ENCODE measurements at regions not wholly inside any gene's neighbourhood (a gene's known extent, or its start where the extent isn't known, plus 50 kb on each side); places are given as distances from the start of the nearest gene placed in this dataset.

DNA sequence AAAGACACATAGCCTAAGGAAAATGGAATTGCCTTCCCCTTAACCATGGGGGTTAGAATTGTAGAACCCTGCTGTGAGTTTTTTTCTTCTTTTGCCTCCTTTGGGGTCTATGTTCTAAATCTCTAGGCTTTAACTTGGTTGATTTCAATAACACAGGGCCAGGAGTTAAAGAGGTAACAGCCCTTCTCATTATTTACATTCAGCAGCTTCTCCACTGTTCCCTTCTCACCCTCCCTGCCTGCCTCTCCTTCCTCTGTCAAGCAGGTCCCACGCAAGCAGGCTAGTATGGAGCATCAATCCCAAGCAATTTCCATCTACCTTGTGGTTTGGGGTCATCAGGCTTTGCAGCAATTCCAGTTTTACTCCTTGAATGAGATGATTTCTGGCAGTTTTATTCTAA is 236.1 kb upstream of the G2E3 start:
- Histone ChIP-seq H3K4me1 (ENCODE audit: control insufficient read depth, insufficient read depth, low read length) (no peaks in the 10 kb centered on the region), H3K4me3 (ENCODE audit: low read length) (no peak overlapping the region), H3K4me2 (ENCODE audit: low read length) (no peak overlapping the region), H3K9ac (ENCODE audit: low read depth, low read length) (no peak overlapping the region), H3K27me3 (ENCODE audit: control insufficient read depth, insufficient read depth, low read length) (peaks cover 20% of the 10 kb centered on the region), H3K9me3 (replicated peaks; ENCODE audit: low read length) (no peaks in the 10 kb centered on the region), H3K36me3 (ENCODE audit: insufficient read depth, low read length) (no peaks in the 10 kb centered on the region)

DNA sequence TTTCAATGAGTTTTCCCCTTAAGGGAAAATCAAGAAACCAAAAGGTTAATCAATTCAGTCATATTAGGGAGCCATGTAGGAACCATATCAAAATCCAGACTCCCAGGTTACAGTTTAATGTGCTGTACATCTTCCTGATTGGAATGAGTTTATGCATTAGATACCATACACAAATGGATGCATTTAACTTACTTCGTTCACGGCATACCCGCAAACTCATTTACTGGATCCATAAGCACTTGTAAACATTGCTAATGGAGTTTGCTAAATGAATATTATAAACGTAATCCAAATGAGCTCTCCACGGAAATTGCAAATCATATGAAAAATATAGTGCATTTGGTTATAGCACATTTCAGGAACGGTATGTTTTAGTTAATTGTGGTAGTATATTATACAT is 228.9 kb upstream of the G2E3 start:
- Histone ChIP-seq H3K4me2 (ENCODE audit: low read length) (no peak overlapping the region), H3K4me3 (ENCODE audit: low read length) (no peak overlapping the region), H3K9ac (ENCODE audit: low read depth, low read length) (no peak overlapping the region), H3K9me3 (replicated peaks; ENCODE audit: low read length) (no peaks in the 10 kb centered on the region), H3K27me3 (ENCODE audit: control insufficient read depth, insufficient read depth, low read length) (no peaks in the 10 kb centered on the region), H3K36me3 (ENCODE audit: insufficient read depth, low read length) (no peaks in the 10 kb centered on the region), H3K4me1 (ENCODE audit: control insufficient read depth, insufficient read depth, low read length) (no peaks in the 10 kb centered on the region)

DNA sequence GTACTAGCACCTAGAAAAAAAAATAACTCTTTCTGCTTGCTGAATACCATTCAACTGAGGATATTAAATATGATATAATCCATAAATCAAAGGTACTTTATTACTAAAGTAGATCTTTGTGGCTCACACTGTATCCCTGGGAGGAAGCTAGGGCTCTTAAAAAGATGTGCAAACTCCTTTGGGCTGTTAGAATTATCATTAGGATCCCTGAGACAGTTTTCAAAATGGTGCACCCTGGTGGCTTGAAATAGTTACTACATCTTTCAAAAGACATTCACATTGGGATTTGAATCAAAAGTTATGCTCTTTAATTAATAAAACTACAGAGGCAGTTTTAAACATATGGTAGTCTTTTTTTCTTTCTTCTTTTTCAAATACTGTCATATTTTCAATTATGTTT is 228.5 kb upstream of the G2E3 start:
- Histone ChIP-seq H3K9ac (ENCODE audit: low read depth, low read length) (no peak overlapping the region), H3K27me3 (ENCODE audit: control insufficient read depth, insufficient read depth, low read length) (no peaks in the 10 kb centered on the region), H3K36me3 (ENCODE audit: insufficient read depth, low read length) (no peaks in the 10 kb centered on the region), H3K4me1 (ENCODE audit: control insufficient read depth, insufficient read depth, low read length) (no peaks in the 10 kb centered on the region), H3K4me2 (ENCODE audit: low read length) (no peak overlapping the region), H3K4me3 (ENCODE audit: low read length) (no peak overlapping the region), H3K9me3 (replicated peaks; ENCODE audit: low read length) (no peaks in the 10 kb centered on the region)

DNA sequence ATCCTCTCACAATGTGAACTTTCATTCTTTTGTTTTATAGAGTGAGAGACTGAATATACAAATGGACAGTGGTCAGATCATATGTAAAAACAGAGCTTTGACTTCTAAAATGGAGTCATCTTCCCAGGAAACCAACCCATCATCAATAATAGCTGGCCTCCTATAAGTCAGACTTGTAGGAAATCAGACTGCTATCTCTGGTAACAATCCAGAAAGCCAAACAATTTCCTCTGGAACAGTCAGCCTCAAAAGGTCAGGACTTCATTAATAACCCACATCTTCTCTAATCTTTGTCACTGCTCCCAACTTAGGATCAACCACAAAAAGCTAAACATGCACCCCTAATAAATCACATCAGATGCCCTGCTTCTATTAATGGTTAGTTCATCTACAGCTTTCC is 227.9 kb upstream of the G2E3 start:
- H3K9me3 ChIP-seq (replicated peaks; ENCODE audit: low read length), result no peaks in the 10 kb centered on the region
- H3K4me1 ChIP-seq (ENCODE audit: control insufficient read depth, insufficient read depth, low read length), result no peaks in the 10 kb centered on the region
- no peak overlapping the region for H3K4me3 ChIP-seq (ENCODE audit: low read length)
- H3K36me3 ChIP-seq (ENCODE audit: insufficient read depth, low read length), result no peaks in the 10 kb centered on the region
- no peaks in the 10 kb centered on the region for H3K27me3 ChIP-seq (ENCODE audit: control insufficient read depth, insufficient read depth, low read length)
- no peak overlapping the region for H3K4me2 ChIP-seq (ENCODE audit: low read length)
- no peak overlapping the region for H3K9ac ChIP-seq (ENCODE audit: low read depth, low read length)

DNA sequence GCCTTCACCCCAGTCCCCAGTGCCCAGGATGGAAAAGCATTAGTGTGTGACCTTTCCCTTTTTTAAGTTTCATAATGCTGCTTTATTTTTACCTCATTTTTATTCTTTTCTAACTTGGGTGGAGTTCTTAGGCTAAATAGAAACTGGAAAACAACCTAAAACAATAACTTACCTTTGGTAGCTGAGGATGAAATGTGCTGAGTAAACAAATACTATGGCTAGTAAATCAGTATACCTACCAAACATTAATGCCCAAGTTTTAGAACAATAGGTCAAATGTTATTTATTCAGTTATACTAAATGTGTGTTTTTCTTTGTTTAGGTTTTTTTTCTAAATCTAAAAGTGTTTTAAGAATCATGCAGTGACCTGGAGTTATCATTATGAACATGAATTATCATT is 226.6 kb upstream of the G2E3 start:
- no peaks in the 10 kb centered on the region for H3K36me3 ChIP-seq (ENCODE audit: insufficient read depth, low read length)
- no peaks in the 10 kb centered on the region for H3K27me3 ChIP-seq (ENCODE audit: control insufficient read depth, insufficient read depth, low read length)
- no peak overlapping the region for H3K4me3 ChIP-seq (ENCODE audit: low read length)
- no peak overlapping the region for H3K4me2 ChIP-seq (ENCODE audit: low read length)
- H3K9ac ChIP-seq (ENCODE audit: low read depth, low read length), result no peak overlapping the region
- no peaks in the 10 kb centered on the region for H3K9me3 ChIP-seq (replicated peaks; ENCODE audit: low read length)
- no peaks in the 10 kb centered on the region for H3K4me1 ChIP-seq (ENCODE audit: control insufficient read depth, insufficient read depth, low read length)

DNA sequence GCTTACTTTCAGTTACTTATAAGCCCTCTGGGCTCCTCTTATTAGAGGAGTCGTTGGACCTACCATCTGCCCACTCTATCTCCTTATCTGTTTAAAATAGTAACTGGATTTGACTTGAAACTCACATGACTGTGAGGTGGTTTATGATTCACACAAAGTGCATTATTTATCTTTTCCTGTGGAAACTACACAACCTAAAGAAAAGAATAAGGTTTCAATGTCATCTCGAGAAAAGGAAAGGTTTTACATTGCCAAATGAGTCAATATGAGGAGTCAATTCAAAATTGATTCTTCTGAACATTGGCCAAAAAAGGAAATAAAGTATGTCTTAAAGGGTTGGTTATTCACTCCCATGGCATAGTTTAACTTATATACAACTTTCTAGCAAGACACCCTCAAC is 225.0 kb upstream of the G2E3 start:
- Histone ChIP-seq H3K4me2 (ENCODE audit: low read length) (no peak overlapping the region), H3K9ac (ENCODE audit: low read depth, low read length) (no peak overlapping the region), H3K4me1 (ENCODE audit: control insufficient read depth, insufficient read depth, low read length) (no peaks in the 10 kb centered on the region), H3K9me3 (replicated peaks; ENCODE audit: low read length) (no peaks in the 10 kb centered on the region), H3K36me3 (ENCODE audit: insufficient read depth, low read length) (no peaks in the 10 kb centered on the region), H3K27me3 (ENCODE audit: control insufficient read depth, insufficient read depth, low read length) (no peaks in the 10 kb centered on the region), H3K4me3 (ENCODE audit: low read length) (no peak overlapping the region)

DNA sequence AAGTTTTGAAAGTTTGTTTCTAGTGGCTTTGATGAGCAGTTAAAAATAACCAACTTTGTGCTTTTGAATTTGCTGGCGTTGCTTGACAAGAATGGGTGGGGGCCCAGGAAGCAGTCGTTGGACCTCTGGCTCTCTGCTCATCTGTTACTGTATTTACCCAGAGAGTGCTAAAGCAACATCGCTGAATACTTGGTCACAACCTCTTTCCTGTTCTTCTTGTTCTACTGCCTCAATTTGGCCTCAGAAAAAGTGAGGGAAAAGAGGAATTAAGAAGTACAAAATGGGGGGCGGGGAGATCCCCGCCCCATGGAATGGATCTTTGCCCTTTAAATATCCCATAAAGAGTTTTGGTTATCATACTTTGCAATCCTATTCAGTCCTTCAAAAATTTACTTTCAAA is 221.5 kb upstream of the G2E3 start:
- Histone ChIP-seq H3K4me3 (ENCODE audit: low read length) (no peak overlapping the region), H3K4me2 (ENCODE audit: low read length) (no peak overlapping the region), H3K9ac (ENCODE audit: low read depth, low read length) (no peak overlapping the region), H3K36me3 (ENCODE audit: insufficient read depth, low read length) (no peaks in the 10 kb centered on the region), H3K4me1 (ENCODE audit: control insufficient read depth, insufficient read depth, low read length) (no peaks in the 10 kb centered on the region), H3K9me3 (replicated peaks; ENCODE audit: low read length) (no peaks in the 10 kb centered on the region), H3K27me3 (ENCODE audit: control insufficient read depth, insufficient read depth, low read length) (peaks cover 2% of the 10 kb centered on the region)

DNA sequence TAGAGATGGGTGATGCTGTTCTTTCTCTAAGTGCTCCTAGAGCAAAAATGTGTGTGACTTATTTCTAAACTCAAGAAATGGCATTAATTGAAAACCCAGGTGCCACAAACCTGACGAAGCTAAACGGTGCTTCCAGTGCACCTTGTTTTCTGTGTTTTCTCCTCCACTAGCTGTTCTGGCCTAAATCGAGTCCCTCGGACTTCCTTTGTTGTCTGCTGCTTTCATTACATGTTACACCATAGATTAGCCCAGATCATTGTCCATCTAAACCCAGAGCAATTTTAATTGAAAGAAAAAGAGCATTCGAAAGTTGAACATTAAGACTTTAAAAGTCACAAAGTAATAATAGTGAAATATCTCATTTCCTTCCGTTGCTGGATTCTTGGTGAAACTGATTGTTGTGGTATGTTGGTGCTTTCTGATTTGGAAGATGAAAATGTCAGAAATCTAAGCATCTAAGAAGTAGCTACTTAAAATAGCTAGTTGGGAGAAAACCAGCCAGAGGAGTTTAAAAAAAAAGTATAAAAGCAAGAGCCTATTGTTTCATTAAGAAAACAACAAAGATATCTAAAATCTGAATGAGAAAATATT is 219.6 kb upstream of the G2E3 start:
- Histone ChIP-seq H3K9me3 (replicated peaks; ENCODE audit: low read length) (no peaks in the 10 kb centered on the region), H3K4me3 (ENCODE audit: low read length) (no peak overlapping the region), H3K9ac (ENCODE audit: low read depth, low read length) (no peak overlapping the region), H3K27me3 (ENCODE audit: control insufficient read depth, insufficient read depth, low read length) (peaks cover 3% of the 10 kb centered on the region), H3K4me1 (ENCODE audit: control insufficient read depth, insufficient read depth, low read length) (no peaks in the 10 kb centered on the region), H3K36me3 (ENCODE audit: insufficient read depth, low read length) (no peaks in the 10 kb centered on the region), H3K4me2 (ENCODE audit: low read length) (no peak overlapping the region)

DNA sequence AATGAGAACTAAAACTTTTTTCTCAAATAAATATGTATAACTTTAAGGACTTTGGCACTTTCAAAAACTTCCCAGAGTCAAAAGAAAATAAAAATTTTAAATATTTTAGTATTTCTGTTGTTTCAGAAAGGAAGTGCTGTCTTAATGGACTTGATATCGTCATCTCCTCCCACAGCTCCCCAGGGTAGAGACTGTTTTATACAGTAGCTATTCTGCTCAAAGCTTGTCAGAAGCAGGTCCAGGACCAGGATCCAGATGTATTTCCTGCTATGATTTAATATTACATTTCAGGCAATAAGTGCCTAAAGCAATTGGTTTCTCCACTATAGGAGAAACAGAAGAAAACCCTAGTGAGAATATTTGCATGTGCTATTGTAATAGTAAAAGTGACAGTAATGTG is 218.5 kb upstream of the G2E3 start:
- no peaks in the 10 kb centered on the region for H3K4me1 ChIP-seq (ENCODE audit: control insufficient read depth, insufficient read depth, low read length)
- no peaks in the 10 kb centered on the region for H3K36me3 ChIP-seq (ENCODE audit: insufficient read depth, low read length)
- H3K4me3 ChIP-seq (ENCODE audit: low read length), result no peak overlapping the region
- no peak overlapping the region for H3K9ac ChIP-seq (ENCODE audit: low read depth, low read length)
- H3K4me2 ChIP-seq (ENCODE audit: low read length), result no peak overlapping the region
- peaks cover 7% of the 10 kb centered on the region for H3K27me3 ChIP-seq (ENCODE audit: control insufficient read depth, insufficient read depth, low read length)
- no peaks in the 10 kb centered on the region for H3K9me3 ChIP-seq (replicated peaks; ENCODE audit: low read length)

DNA sequence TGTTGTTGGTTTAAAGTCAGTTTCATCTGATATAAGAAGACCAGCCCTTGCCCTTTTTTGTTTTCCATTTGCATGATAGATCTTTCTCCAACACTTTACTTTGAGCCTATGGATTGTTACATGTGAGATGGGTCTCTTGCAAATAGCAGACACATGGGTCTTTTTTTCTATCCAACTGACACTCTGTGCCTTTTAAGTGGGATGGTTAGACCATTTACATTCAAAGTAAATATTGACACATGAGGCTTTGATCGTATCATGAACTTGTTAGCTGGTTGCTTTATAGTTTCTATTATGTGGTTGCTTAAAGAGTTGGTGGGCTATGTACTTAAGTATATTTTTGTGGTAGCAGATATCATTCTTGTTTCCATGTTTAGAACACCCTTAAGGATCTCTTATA is 213.4 kb upstream of the G2E3 start:
- H3K9me3 ChIP-seq (replicated peaks; ENCODE audit: low read length), result no peaks in the 10 kb centered on the region
- no peaks in the 10 kb centered on the region for H3K36me3 ChIP-seq (ENCODE audit: insufficient read depth, low read length)
- no peak overlapping the region for H3K4me2 ChIP-seq (ENCODE audit: low read length)

DNA sequence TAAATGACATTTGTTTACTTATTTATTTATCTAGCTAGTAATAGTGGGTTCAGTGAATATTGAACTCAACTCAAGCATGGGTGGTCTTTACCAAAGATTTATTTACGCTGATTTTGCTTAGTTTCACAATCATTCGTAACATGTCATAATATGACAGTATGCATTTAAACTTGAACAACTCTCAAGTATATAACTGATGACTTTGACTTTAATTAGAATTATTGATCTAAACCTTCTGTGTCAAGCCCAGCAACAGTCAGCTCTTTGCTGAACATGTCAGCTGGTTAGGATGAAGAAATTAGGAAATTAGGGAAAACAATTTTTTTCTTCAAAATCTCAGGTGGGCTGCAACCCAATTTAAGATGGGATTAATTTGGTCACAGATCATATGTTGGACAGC is 210.5 kb upstream of the G2E3 start:
- no peaks in the 10 kb centered on the region for H3K9me3 ChIP-seq (replicated peaks; ENCODE audit: low read length)
- no peak overlapping the region for H3K4me2 ChIP-seq (ENCODE audit: low read length)
- H3K27me3 ChIP-seq (ENCODE audit: control insufficient read depth, insufficient read depth, low read length), result peaks cover 15% of the 10 kb centered on the region
- no peak overlapping the region for H3K9ac ChIP-seq (ENCODE audit: low read depth, low read length)
- H3K36me3 ChIP-seq (ENCODE audit: insufficient read depth, low read length), result no peaks in the 10 kb centered on the region
- H3K4me3 ChIP-seq (ENCODE audit: low read length), result no peak overlapping the region
- no peaks in the 10 kb centered on the region for H3K4me1 ChIP-seq (ENCODE audit: control insufficient read depth, insufficient read depth, low read length)

More for the DNA sequence above, 213.4 kb upstream of the G2E3 start:
- Histone ChIP-seq H3K27me3 (ENCODE audit: control insufficient read depth, insufficient read depth, low read length) (peaks cover 14% of the 10 kb centered on the region), H3K4me1 (ENCODE audit: control insufficient read depth, insufficient read depth, low read length) (no peaks in the 10 kb centered on the region), H3K4me3 (ENCODE audit: low read length) (no peak overlapping the region), H3K9ac (ENCODE audit: low read depth, low read length) (no peak overlapping the region)

DNA sequence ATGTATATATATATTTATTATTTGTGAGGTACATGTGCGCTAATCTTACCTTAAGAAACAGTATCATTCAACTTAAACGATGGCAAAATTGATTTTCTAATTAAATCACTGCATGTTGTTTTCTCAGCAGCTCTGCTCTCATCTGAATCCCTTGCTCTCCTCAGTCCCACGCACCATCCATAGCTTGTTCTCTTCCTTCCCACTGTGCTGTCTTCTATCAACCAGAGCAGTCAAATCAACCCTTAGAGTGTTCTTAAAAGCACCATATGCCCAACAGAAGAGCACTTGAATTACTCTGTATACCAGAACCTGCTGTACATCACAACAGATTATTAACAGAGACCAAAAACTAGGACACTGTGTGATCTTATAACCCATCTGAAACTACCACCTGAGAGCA is 209.4 kb upstream of the G2E3 start:
- Histone ChIP-seq H3K4me1 (ENCODE audit: control insufficient read depth, insufficient read depth, low read length) (no peaks in the 10 kb centered on the region), H3K4me2 (ENCODE audit: low read length) (no peak overlapping the region), H3K9me3 (replicated peaks; ENCODE audit: low read length) (no peaks in the 10 kb centered on the region), H3K27me3 (ENCODE audit: control insufficient read depth, insufficient read depth, low read length) (peaks cover 15% of the 10 kb centered on the region), H3K4me3 (ENCODE audit: low read length) (no peak overlapping the region), H3K36me3 (ENCODE audit: insufficient read depth, low read length) (no peaks in the 10 kb centered on the region), H3K9ac (ENCODE audit: low read depth, low read length) (no peak overlapping the region)
